Sigmoid colon (tissue), 4 donors: ENCODE measurements at regions not wholly inside any gene's neighbourhood (a gene's known extent, or its start where the extent isn't known, plus 50 kb on each side); places are given as distances from the start of the nearest gene placed in this dataset.

Experiments used
- CTCF ChIP-seq, 4 experiments: fragments of 450-650 bp in 3 of 4; fragments of 200-600 bp in 1 of 4; IDR thresholded peaks; one replicate each; pipeline ENCODE4 v1.5.1; 2016 to 2019; ENCODE audit warnings: antibody characterized with exemption in 4 of 4, mild to moderate bottlenecking in 3 of 4, moderate library complexity in 2 of 4
- EP300 ChIP-seq, 4 donors: sonication (generic); formaldehyde crosslinking; IDR thresholded peaks; one replicate each; pipeline ENCODE4 v1.6.1; 2017; ENCODE audit warnings: antibody characterized with exemption in 4 of 4
- POLR2A ChIP-seq, 2 donors: fragments of 450-650 bp; IDR thresholded peaks; one replicate each; pipeline ENCODE4 v1.6.1; 2016; ENCODE audit warnings: antibody characterized with exemption in 2 of 2, mild to moderate bottlenecking in 2 of 2, moderate library complexity in 2 of 2
- POLR2AphosphoS5 ChIP-seq, 4 donors: sonication (generic); formaldehyde crosslinking; IDR thresholded peaks; one replicate each; pipeline ENCODE4 v1.6.1; 2017; ENCODE audit warnings: antibody characterized with exemption in 4 of 4

DNA sequence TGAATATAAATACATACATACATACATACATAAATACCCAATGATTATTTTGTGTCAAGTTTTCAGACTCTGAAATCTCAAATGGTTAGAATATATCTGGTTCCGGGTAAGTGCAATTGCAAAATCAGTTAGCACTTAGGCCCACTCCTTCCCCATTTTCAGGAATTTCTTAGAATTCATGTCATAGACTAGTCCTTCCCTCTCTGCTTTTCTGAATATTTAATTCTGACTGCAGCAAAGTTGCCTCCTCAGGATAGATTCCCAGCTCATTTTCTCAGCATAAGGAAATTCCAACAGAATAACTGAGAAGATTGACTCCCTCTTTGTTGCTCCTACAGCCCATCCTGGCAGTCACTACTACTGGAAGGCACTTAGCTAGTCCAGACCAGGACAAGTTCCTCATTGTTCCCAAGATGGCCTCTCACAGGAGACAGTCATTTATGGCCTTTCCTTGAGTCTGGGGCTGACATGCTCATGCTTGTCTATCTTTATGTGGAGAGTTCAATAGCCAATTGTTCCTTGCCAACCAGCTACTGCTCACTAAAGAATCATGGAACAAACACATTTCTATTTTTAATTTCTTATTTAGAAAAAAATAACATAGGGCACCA lies 142.9 kb upstream of the ITGB1 start:
- TF ChIP-seq CTCF (IDR thresholded peaks at IDR 0.05) (no peak), POLR2A (IDR thresholded peaks at IDR 0.05) (no peak), POLR2AphosphoS5 (IDR thresholded peaks at IDR 0.05) (no peak), EP300 (IDR thresholded peaks at IDR 0.05) (no peak)
